ENCODE measurements at regions not wholly inside any gene's neighbourhood (a gene's known extent, or its start where the extent isn't known, plus 50 kb on each side); places are given as distances from the start of the nearest gene placed in this dataset.

GRCh38 chr10:49458869-49459268 lies 63.0 kb upstream of the DRGX start:
- TF ChIP-seq, protein P1, sequence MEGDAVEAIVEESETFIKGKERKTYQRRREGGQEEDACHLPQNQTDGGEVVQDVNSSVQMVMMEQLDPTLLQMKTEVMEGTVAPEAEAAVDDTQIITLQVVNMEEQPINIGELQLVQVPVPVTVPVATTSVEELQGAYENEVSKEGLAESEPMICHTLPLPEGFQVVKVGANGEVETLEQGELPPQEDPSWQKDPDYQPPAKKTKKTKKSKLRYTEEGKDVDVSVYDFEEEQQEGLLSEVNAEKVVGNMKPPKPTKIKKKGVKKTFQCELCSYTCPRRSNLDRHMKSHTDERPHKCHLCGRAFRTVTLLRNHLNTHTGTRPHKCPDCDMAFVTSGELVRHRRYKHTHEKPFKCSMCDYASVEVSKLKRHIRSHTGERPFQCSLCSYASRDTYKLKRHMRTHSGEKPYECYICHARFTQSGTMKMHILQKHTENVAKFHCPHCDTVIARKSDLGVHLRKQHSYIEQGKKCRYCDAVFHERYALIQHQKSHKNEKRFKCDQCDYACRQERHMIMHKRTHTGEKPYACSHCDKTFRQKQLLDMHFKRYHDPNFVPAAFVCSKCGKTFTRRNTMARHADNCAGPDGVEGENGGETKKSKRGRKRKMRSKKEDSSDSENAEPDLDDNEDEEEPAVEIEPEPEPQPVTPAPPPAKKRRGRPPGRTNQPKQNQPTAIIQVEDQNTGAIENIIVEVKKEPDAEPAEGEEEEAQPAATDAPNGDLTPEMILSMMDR (IDR thresholded peaks at IDR 0.05; ENCODE audit: low read length): no peak
- TF ChIP-seq EZH2 (optimal IDR thresholded peaks at IDR 0.05; ENCODE audit: low read depth, low read length): no peak
